HepG2 (cell line): ENCODE measurements at regions not wholly inside any gene's neighbourhood (a gene's known extent, or its start where the extent isn't known, plus 50 kb on each side); places are given as distances from the start of the nearest gene placed in this dataset.

ENCODE experiments used
- ATAC-seq: fragments of 200-7000 bp; cut with Tn5 transposase; 3 replicates; pipeline ENCODE4 v1.9.1; 2020; ENCODE audit warnings: mild to moderate bottlenecking, moderate library complexity
- BruUV-seq: library from RNA; stranded (reverse); fragments of 400-500 nt; replicated peaks from 2 replicates; lab custom pipeline; 2021; lab: Mats Ljungman, UMichigan
- CTCF ChIA-PET: fragments of 300-600 bp; formaldehyde crosslinking; extraction: SDS; loops from one replicate; lab custom pipeline; 2021; ENCODE audit warnings: low total read pairs, inconsistent platforms, low intra/inter-chr PET ratio; lab: Yijun Ruan, JAX
- POLR2A ChIA-PET: fragments of 350-600 bp; sonication (Branson Sonifier 250); formaldehyde crosslinking; loops from one replicate; lab custom pipeline; 2020; ENCODE audit warnings: antibody characterized with exemption, inconsistent platforms; lab: Yijun Ruan, JAX
- DNase-seq: peaks from one replicate; pipeline ENCODE4 v3.0.0-alpha.2; 2015; ENCODE audit warnings: low spot score
- FAIRE-seq: peaks from 3 replicates; lab custom pipeline; 2011; peaks lifted over from hg19 to GRCh38; lab: Jason Lieb, UNC
- H2AFZ ChIP-seq: one replicate; pipeline ENCODE4 v1.6.1; 2011; ENCODE audit warnings: low read length, inconsistent platforms
- H3K27ac ChIP-seq: fragments of 300-600 bp; 3 replicates; pipeline ENCODE4 v1.8.0; 2011; ENCODE audit warnings: mixed run types, mild to moderate bottlenecking, mixed read lengths, low read length, inconsistent platforms; ENCODE audit not compliant: insufficient read depth; ENCODE audit errors: extremely low read length
- H3K27me3 ChIP-seq, 2 experiments: fragments of 200-600 bp in 1 of 2; 2 replicates in 1 of 2; 3 replicates in 1 of 2; pipeline versions ENCODE4 v1.6.0 to v1.8.0; 2011; ENCODE audit warnings: low read length in 2 of 2, mild to moderate bottlenecking in 2 of 2, moderate library complexity in 2 of 2, inconsistent platforms in 1 of 2; ENCODE audit not compliant: insufficient read depth in 2 of 2, control insufficient read depth in 1 of 2
- H3K36me3 ChIP-seq, 2 experiments: fragments of 200-600 bp in 1 of 2; replicated peaks in 1 of 2; 2 replicates in 1 of 2; 3 replicates in 1 of 2; pipeline versions ENCODE4 v1.5.1 to v1.8.0; 2011; ENCODE audit warnings: low read length in 2 of 2, inconsistent platforms in 1 of 2; ENCODE audit not compliant: insufficient read depth in 2 of 2, control insufficient read depth in 1 of 2
- H3K4me1 ChIP-seq: 2 replicates; pipeline ENCODE4 v1.5.1; 2012; ENCODE audit warnings: low read length, inconsistent platforms; ENCODE audit not compliant: insufficient read depth
- H3K4me2 ChIP-seq: 2 replicates; pipeline ENCODE4 v1.6.0; 2011; ENCODE audit warnings: low read depth, low read length, inconsistent platforms
- H3K4me3 ChIP-seq, 3 experiments: fragments of 200-600 bp in 1 of 3; sonication (generic), shearing (Covaris generic) in 1 of 3; replicated peaks in 1 of 3; 2 replicates each; pipeline ENCODE4 v1.5.1; 2011 to 2016; ENCODE audit warnings: low read length in 3 of 3, inconsistent platforms in 2 of 3, low read depth in 2 of 3, mild to moderate bottlenecking in 2 of 3, control low read depth in 1 of 3, mixed read lengths in 1 of 3; ENCODE audit not compliant: insufficient read depth in 1 of 3
- H3K79me2 ChIP-seq: one replicate; pipeline ENCODE4 v1.6.1; 2011; ENCODE audit warnings: low read length, inconsistent platforms; ENCODE audit not compliant: insufficient read depth
- H3K9ac ChIP-seq: 2 replicates; pipeline ENCODE4 v1.6.0; 2011; ENCODE audit warnings: mild to moderate bottlenecking, low read depth, low read length, inconsistent platforms; ENCODE audit not compliant: insufficient read depth
- H3K9me3 ChIP-seq: 2 replicates; pipeline ENCODE4 v1.5.1; 2012; ENCODE audit warnings: mild to moderate bottlenecking, low read length
- H4K20me1 ChIP-seq: 2 replicates; pipeline ENCODE4 v1.6.0; 2011; ENCODE audit warnings: inconsistent platforms, mild to moderate bottlenecking, low read length, moderate library complexity; ENCODE audit not compliant: insufficient read depth
- FOSL1 ChIP-seq: sonication (generic); formaldehyde crosslinking; IDR thresholded peaks from 2 replicates; pipeline ENCODE4 v1.9.0; 2021; ENCODE audit warnings: missing genetic modification reagents, borderline replicate concordance
- GRHL1 ChIP-seq: sonication (generic); formaldehyde crosslinking; conservative IDR thresholded peaks from 2 replicates; pipeline ENCODE4 v1.8.0; 2022; ENCODE audit warnings: missing genetic modification reagents
- NR2F1 ChIP-seq, 2 experiments: fragments of 450-650 bp in 1 of 2; formaldehyde crosslinking in 1 of 2; IDR thresholded peaks; 2 replicates each; pipeline versions ENCODE4 v1.5.0 to v1.6.1; 2016 to 2020; ENCODE audit warnings: mild to moderate bottlenecking in 1 of 2, missing compliant biosample characterization in 1 of 2, missing genetic modification reagents in 1 of 2, moderate library complexity in 1 of 2
- POLR2A ChIP-seq, 2 experiments: IDR thresholded peaks; 2 replicates each; pipeline ENCODE4 v1.6.1; 2011; ENCODE audit warnings: low read depth in 2 of 2, low read length in 2 of 2, mild to moderate bottlenecking in 1 of 2, moderate library complexity in 1 of 2; ENCODE audit not compliant: insufficient read depth in 1 of 2
- SIX1 ChIP-seq: sonication (generic); formaldehyde crosslinking; IDR thresholded peaks from 2 replicates; pipeline ENCODE4 v1.4.0; 2020; ENCODE audit warnings: missing genetic modification reagents, borderline replicate concordance
- SMARCC2 ChIP-seq: fragments of 450-650 bp; IDR thresholded peaks from 2 replicates; pipeline ENCODE4 v1.6.1; 2017; ENCODE audit warnings: antibody characterized with exemption, mild to moderate bottlenecking
- SP1 ChIP-seq, 2 experiments: fragments of 450-650 bp in 1 of 2; sonication (generic) in 1 of 2; formaldehyde crosslinking in 1 of 2; IDR thresholded peaks; 2 replicates each; pipeline versions ENCODE4 v1.4.0 to v1.6.1; 2016 to 2020; ENCODE audit warnings: missing genetic modification reagents in 1 of 2
- SRSF9 ChIP-seq: fragments of 200-400 bp; formaldehyde crosslinking; IDR thresholded peaks from 2 replicates; pipeline ENCODE4 v1.6.1; 2018; ENCODE audit warnings: borderline replicate concordance, mild to moderate bottlenecking, low read depth, low read length; ENCODE audit not compliant: insufficient read depth, poor library complexity, severe bottlenecking
- ZC3H13 ChIP-seq: sonication (generic); formaldehyde crosslinking; IDR thresholded peaks from 2 replicates; pipeline ENCODE4 v1.8.1; 2023; ENCODE audit warnings: mild to moderate bottlenecking, missing genetic modification reagents, moderate library complexity
- ZFP36L2 ChIP-seq: sonication (generic); formaldehyde crosslinking; IDR thresholded peaks from 2 replicates; pipeline ENCODE4 v1.4.0; 2020; ENCODE audit warnings: missing genetic modification reagents
- ZNF276 ChIP-seq: sonication (generic); formaldehyde crosslinking; IDR thresholded peaks from 2 replicates; pipeline ENCODE4 v1.4.0; 2020; ENCODE audit warnings: mild to moderate bottlenecking, low read depth, missing genetic modification reagents
- ZNF331 ChIP-seq: sonication (generic); formaldehyde crosslinking; IDR thresholded peaks from 2 replicates; pipeline ENCODE4 v1.4.0; 2020; ENCODE audit warnings: missing genetic modification reagents
- ZNF460 ChIP-seq: sonication (generic); formaldehyde crosslinking; IDR thresholded peaks from 2 replicates; pipeline ENCODE4 v1.5.1; 2020; ENCODE audit warnings: missing genetic modification reagents, mild to moderate bottlenecking, borderline replicate concordance
- ZNF484 ChIP-seq: sonication (generic); formaldehyde crosslinking; IDR thresholded peaks from 2 replicates; pipeline ENCODE4 v1.5.1; 2020; ENCODE audit warnings: mild to moderate bottlenecking, low read depth, missing genetic modification reagents, borderline replicate concordance
- ZNF562 ChIP-seq: sonication (generic); formaldehyde crosslinking; IDR thresholded peaks from 2 replicates; pipeline ENCODE4 v1.8.0; 2022; ENCODE audit warnings: missing genetic modification reagents, borderline replicate concordance
- ZNF563 ChIP-seq: sonication (generic); formaldehyde crosslinking; IDR thresholded peaks from 2 replicates; pipeline ENCODE4 v1.8.0; 2022; ENCODE audit warnings: mild to moderate bottlenecking, moderate library complexity, missing genetic modification reagents
- ZNF619 ChIP-seq: sonication (generic); formaldehyde crosslinking; IDR thresholded peaks from 2 replicates; pipeline ENCODE4 v1.4.0; 2020; ENCODE audit warnings: mild to moderate bottlenecking, missing genetic modification reagents
- ZNF777 ChIP-seq: sonication (generic); formaldehyde crosslinking; IDR thresholded peaks from 2 replicates; pipeline ENCODE4 v1.4.0; 2020; ENCODE audit warnings: missing genetic modification reagents
- WGBS: methylation state at CpG from one replicate; pipeline ENCODE4 v1.1.6; 2017; ENCODE audit warnings: low lambda C conversion rate; 5-methylcytosine and 5-hydroxymethylcytosine counted together
- in situ Hi-C: cut with HindIII; loops from 2 replicates; pipeline ENCODE4 v1.10.0; 2017; ENCODE audit warnings: low pct_unique_long_range_greater_than_20kb; ENCODE audit not compliant: extremely low pct_ligation_motif_present
- intact Hi-C: fragments of 100-400 bp; cut with micrococcal nuclease; formaldehyde crosslinking; loops from one replicate; pipeline ENCODE4 v1.10.0; 2022; ENCODE audit not compliant: unreplicated experiment
- TF ChIP-seq, protein P1 (sequence below): sonication (generic); formaldehyde crosslinking; IDR thresholded peaks from 2 replicates; pipeline ENCODE4 v1.4.0; 2020; ENCODE audit warnings: missing genetic modification reagents
- TF ChIP-seq, protein P2 (sequence below), 2 experiments: sonication (generic) in 1 of 2; formaldehyde crosslinking in 1 of 2; IDR thresholded peaks; 2 replicates each; pipeline versions ENCODE4 v1.4.0 to v1.6.1; 2018 to 2020; ENCODE audit warnings: missing genetic modification reagents in 2 of 2, borderline replicate concordance in 1 of 2, low read depth in 1 of 2, mild to moderate bottlenecking in 1 of 2, missing biosample characterization in 1 of 2

DNA sequence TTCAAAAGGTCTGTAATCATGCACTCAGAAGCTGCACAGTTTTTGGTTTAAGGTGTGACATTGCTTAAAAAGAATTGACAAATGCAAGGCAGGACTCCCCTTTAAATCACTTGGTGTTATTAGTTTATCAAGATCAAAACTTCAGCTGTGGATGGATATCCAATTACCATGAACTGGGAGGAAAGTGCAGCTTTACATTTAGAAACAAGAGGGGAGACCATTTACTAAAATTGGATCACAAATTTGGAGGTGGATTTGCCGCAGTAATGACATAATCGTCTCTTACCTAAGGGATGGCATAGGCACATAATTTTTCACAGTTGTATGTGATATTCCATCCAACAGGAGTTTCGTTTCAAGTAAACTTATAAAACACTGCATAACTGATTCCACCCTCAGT, 1610.2 kb downstream of the SLITRK5 start:
- in situ Hi-C loops: no loop called here

More for the DNA sequence above, 1610.2 kb downstream of the SLITRK5 start:
- intact Hi-C loops: no loop called here
- Histone ChIP-seq H3K79me2 (no peaks in the 10 kb centered on the region), H3K4me3 (no peak overlapping the region), H3K4me2 (no peak overlapping the region), H3K27ac (no peak overlapping the region), H3K36me3 (no peaks in the 10 kb centered on the region), H2AFZ (no peak overlapping the region), H3K9ac (no peak overlapping the region), H3K9me3 (0 out of 2 replicates have a peak, but pooled peaks cover 4% of the 10 kb centered on the region), H3K27me3 (no peaks in the 10 kb centered on the region), H4K20me1 (no peaks in the 10 kb centered on the region), H3K4me1 (no peaks in the 10 kb centered on the region)
- TF ChIP-seq ZNF777 (CRISPR knock-in tag): no peak
- TF ChIP-seq, protein P1, sequence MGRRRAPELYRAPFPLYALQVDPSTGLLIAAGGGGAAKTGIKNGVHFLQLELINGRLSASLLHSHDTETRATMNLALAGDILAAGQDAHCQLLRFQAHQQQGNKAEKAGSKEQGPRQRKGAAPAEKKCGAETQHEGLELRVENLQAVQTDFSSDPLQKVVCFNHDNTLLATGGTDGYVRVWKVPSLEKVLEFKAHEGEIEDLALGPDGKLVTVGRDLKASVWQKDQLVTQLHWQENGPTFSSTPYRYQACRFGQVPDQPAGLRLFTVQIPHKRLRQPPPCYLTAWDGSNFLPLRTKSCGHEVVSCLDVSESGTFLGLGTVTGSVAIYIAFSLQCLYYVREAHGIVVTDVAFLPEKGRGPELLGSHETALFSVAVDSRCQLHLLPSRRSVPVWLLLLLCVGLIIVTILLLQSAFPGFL: no peak
- no peak for TF ChIP-seq ZNF276 (CRISPR knock-in tag)
- TF ChIP-seq FOSL1 (CRISPR knock-in tag): no peak
- TF ChIP-seq GRHL1 (CRISPR knock-in tag): no peak
- TF ChIP-seq ZNF484 (CRISPR knock-in tag): no peak
- TF ChIP-seq ZFP36L2: no peak
- TF ChIP-seq POLR2A (IDR thresholded peaks at IDR 0.05; ENCODE audit: insufficient read depth in 1 of 2, low read depth in 2 of 2, low read length in 2 of 2): no peak
- TF ChIP-seq SIX1 (CRISPR knock-in tag): no peak
- no peak for TF ChIP-seq NR2F1 (CRISPR knock-in tag; IDR thresholded peaks at IDR 0.05)
- no peak for TF ChIP-seq SMARCC2
- no peak for TF ChIP-seq ZNF331
- no peak for TF ChIP-seq ZNF563 (CRISPR knock-in tag)
- no peak for TF ChIP-seq SRSF9
- TF ChIP-seq, protein P2, sequence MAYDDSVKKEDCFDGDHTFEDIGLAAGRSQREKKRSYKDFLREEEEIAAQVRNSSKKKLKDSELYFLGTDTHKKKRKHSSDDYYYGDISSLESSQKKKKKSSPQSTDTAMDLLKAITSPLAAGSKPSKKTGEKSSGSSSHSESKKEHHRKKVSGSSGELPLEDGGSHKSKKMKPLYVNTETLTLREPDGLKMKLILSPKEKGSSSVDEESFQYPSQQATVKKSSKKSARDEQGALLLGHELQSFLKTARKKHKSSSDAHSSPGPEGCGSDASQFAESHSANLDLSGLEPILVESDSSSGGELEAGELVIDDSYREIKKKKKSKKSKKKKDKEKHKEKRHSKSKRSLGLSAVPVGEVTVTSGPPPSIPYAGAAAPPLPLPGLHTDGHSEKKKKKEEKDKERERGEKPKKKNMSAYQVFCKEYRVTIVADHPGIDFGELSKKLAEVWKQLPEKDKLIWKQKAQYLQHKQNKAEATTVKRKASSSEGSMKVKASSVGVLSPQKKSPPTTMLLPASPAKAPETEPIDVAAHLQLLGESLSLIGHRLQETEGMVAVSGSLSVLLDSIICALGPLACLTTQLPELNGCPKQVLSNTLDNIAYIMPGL (CRISPR knock-in tag; IDR thresholded peaks at IDR 0.05; ENCODE audit: borderline replicate concordance in 1 of 2, low read depth in 1 of 2): no peak
- TF ChIP-seq ZNF619 (CRISPR knock-in tag): no peak
- no peak for TF ChIP-seq SP1 (IDR thresholded peaks at IDR 0.05)
- no peak for TF ChIP-seq SP1 (CRISPR knock-in tag; IDR thresholded peaks at IDR 0.05)
- no peak for TF ChIP-seq ZC3H13 (CRISPR knock-in tag)
- no peak for TF ChIP-seq ZNF460 (CRISPR knock-in tag)
- no peak for TF ChIP-seq ZNF562 (CRISPR knock-in tag)
- no TSS peak for BruUV-seq
- no peak for ATAC-seq
- FAIRE-seq: no peak
- 16% methylated on average over 3 of the region's 3 CpGs for WGBS
- DNase-seq: no peak
- ChIA-PET POLR2A (no interaction called here), CTCF (no interaction called here)
